Panc1 (cell line): ENCODE measurements at regions not wholly inside any gene's neighbourhood (a gene's known extent, or its start where the extent isn't known, plus 50 kb on each side); places are given as distances from the start of the nearest gene placed in this dataset.

Experiments
- ATAC-seq: fragments of 200-7000 bp; cut with Tn5 transposase; 2 replicates; pipeline ENCODE4 v1.9.1; 2020; ENCODE audit warnings: mild to moderate bottlenecking, moderate library complexity
- BruUV-seq: library from RNA; stranded (reverse); fragments of 400-500 nt; replicated peaks from 2 replicates; lab custom pipeline; 2021; lab: Mats Ljungman, UMichigan
- CTCF ChIA-PET: fragments of 300-600 bp; sonication (Branson Sonifier 250); formaldehyde crosslinking; loops from one replicate; lab custom pipeline; 2022; ENCODE audit warnings: antibody characterized with exemption; lab: Charles Lee
- POLR2A ChIA-PET: fragments of 300-600 bp; sonication (Branson Sonifier 250); formaldehyde crosslinking; loops from one replicate; lab custom pipeline; 2022; ENCODE audit warnings: antibody characterized with exemption; lab: Charles Lee
- DNase-seq: peaks from one replicate; pipeline ENCODE4 v3.0.0-alpha.2; 2010; ENCODE audit warnings: low read depth, low spot score
- H3K27ac ChIP-seq: 2 replicates; pipeline ENCODE4 v1.5.1; 2011; ENCODE audit warnings: mild to moderate bottlenecking, low read length, inconsistent platforms
- H3K27me3 ChIP-seq: fragments of 200-500 bp; sonication (Bioruptor generic); 2 replicates; pipeline ENCODE4 v1.6.0; 2014; ENCODE audit warnings: low read length, inconsistent platforms; ENCODE audit not compliant: control insufficient read depth, insufficient read depth
- H3K36me3 ChIP-seq: fragments of 200-500 bp; sonication (Bioruptor generic); 2 replicates; pipeline ENCODE4 v1.5.1; 2014; ENCODE audit warnings: inconsistent platforms, mild to moderate bottlenecking, low read length, moderate library complexity; ENCODE audit not compliant: control insufficient read depth, insufficient read depth
- H3K4me1 ChIP-seq: 2 replicates; pipeline ENCODE4 v1.5.1; 2011; ENCODE audit warnings: inconsistent platforms, mild to moderate bottlenecking, low read length, moderate library complexity; ENCODE audit not compliant: control insufficient read depth, insufficient read depth
- H3K4me3 ChIP-seq, 2 experiments: 2 replicates each; pipeline ENCODE4 v1.5.1; 2011 to 2012; ENCODE audit warnings: low read depth in 2 of 2, low read length in 2 of 2, mild to moderate bottlenecking in 2 of 2, inconsistent platforms in 1 of 2, moderate library complexity in 1 of 2
- H3K9me3 ChIP-seq: fragments of 200-500 bp; sonication (Bioruptor generic); 2 replicates; pipeline ENCODE4 v1.5.1; 2014; ENCODE audit warnings: low read depth, mild to moderate bottlenecking, inconsistent platforms, low read length, moderate library complexity; ENCODE audit not compliant: control insufficient read depth, insufficient read depth
- POLR2AphosphoS5 ChIP-seq: IDR thresholded peaks from 2 replicates; pipeline ENCODE4 v1.6.1; 2012; ENCODE audit warnings: mild to moderate bottlenecking, low read depth, low read length, moderate library complexity
- REST ChIP-seq, 2 experiments: IDR thresholded peaks; 2 replicates each; pipeline ENCODE4 v1.6.1; 2011 to 2012; ENCODE audit warnings: low read depth in 2 of 2, control low read depth in 1 of 2, low read length in 1 of 2, mild to moderate bottlenecking in 1 of 2, moderate library complexity in 1 of 2; ENCODE audit not compliant: insufficient read depth in 1 of 2
- SIN3A ChIP-seq: IDR thresholded peaks from 2 replicates; pipeline ENCODE4 v1.6.1; 2012; ENCODE audit warnings: low read depth, mild to moderate bottlenecking, low read length, moderate library complexity, borderline replicate concordance; ENCODE audit not compliant: insufficient read depth
- TCF7L2 ChIP-seq: IDR thresholded peaks from 2 replicates; pipeline ENCODE4 v1.6.1; 2011; ENCODE audit warnings: mild to moderate bottlenecking, low read depth, low read length, inconsistent platforms
- in situ Hi-C: cut with HindIII; loops from 2 replicates; pipeline ENCODE4 v1.10.0; 2016; ENCODE audit warnings: low sequenced_read_pairs, low pct_unique_long_range_greater_than_20kb
- intact Hi-C: fragments of 100-400 bp; cut with micrococcal nuclease; formaldehyde crosslinking; loops from one replicate; pipeline ENCODE4 v1.10.0; 2022; ENCODE audit not compliant: unreplicated experiment
- TF ChIP-seq, protein P1 (sequence below): fragments of 450-650 bp; IDR thresholded peaks from 2 replicates; pipeline ENCODE4 v1.5.1; 2017; ENCODE audit warnings: mild to moderate bottlenecking

GRCh38 chr2:609881-610280, 67.3 kb downstream of the TMEM18 start:
- intact Hi-C loops (no loop called here), in situ Hi-C loops (no loop called here)
- CTCF ChIA-PET, result no interaction called here
- no peaks in the 10 kb centered on the region for H3K36me3 ChIP-seq
- H3K27ac ChIP-seq, result no peak overlapping the region
- POLR2A ChIA-PET, result interaction anchor here (0.6 kb wide), 1 partner anchor 509 kb away, joined by 6 read pairs; no protein-coding TSS in a partner anchor
- ATAC-seq (no peak), DNase-seq (no peak)
- H3K4me3 ChIP-seq, result no peak overlapping the region
- no TSS peak for BruUV-seq
- no peaks in the 10 kb centered on the region for H3K27me3 ChIP-seq
- no peak for TF ChIP-seq REST (IDR thresholded peaks at IDR 0.05; ENCODE audit: insufficient read depth in 1 of 2, low read depth in 2 of 2, low read length in 1 of 2)
- H3K9me3 ChIP-seq, result no peaks in the 10 kb centered on the region
- no peaks in the 10 kb centered on the region for H3K4me1 ChIP-seq

DNA sequence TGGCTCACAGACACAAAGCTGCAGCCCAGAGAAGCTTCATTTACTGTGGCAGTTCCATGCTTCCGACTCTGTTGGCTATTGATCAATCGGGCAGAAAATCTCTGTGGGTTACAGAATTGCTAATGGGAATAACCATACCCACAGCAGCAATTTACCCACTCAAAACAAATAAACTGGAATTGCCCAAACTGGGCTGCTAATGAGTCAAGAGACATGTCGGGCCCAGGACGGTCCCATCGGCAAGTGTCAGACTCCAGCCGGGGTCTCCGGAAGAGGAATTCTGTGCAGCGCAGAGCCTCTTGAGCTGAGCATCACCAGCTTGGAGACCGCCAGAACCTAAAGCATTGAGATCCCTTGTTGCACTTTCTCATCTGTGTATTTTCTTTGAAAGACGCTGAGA, 67.8 kb downstream of the TMEM18 start:
- intact Hi-C loops, result no loop called here
- ATAC-seq, result no peak
- CTCF ChIA-PET, result no interaction called here
- Histone ChIP-seq H3K27me3 (no peaks in the 10 kb centered on the region), H3K9me3 (no peaks in the 10 kb centered on the region), H3K36me3 (no peaks in the 10 kb centered on the region), H3K4me1 (no peaks in the 10 kb centered on the region), H3K4me3 (no peak overlapping the region), H3K27ac (no peak overlapping the region)
- no peak for DNase-seq
- POLR2A ChIA-PET, result interaction anchor here (0.6 kb wide), 1 partner anchor 509 kb away, joined by 6 read pairs; no protein-coding TSS in a partner anchor
- in situ Hi-C loops, result no loop called here
- BruUV-seq, result no TSS peak
- TF ChIP-seq POLR2AphosphoS5, result no peak
- no peak for TF ChIP-seq REST (IDR thresholded peaks at IDR 0.05; ENCODE audit: insufficient read depth in 1 of 2, low read depth in 2 of 2, low read length in 1 of 2)
- TF ChIP-seq TCF7L2, result no peak
- no peak for TF ChIP-seq SIN3A

DNA sequence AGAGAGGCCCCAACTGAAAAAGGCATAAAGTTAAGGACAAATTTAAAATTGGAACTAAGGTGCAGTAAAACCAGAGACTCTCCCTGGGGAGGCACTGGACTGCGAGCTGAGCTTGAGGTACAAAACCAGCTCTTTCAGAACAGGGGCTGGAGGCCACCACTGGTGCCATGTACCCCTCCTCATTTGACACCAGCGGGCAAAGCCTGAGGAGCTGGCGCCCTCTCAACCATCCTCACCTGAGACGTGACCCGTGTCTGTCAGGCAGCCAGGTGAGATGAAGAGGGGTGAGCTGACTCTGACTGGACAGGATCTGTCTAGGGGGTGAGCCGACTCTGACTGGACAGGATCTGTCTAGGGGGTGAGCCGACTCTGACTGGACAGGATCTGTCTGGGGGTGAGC, 68.5 kb downstream of the TMEM18 start:
- in situ Hi-C loops, result no loop called here
- Histone ChIP-seq H3K27me3 (no peaks in the 10 kb centered on the region), H3K36me3 (no peaks in the 10 kb centered on the region), H3K9me3 (no peaks in the 10 kb centered on the region), H3K27ac (no peak overlapping the region), H3K4me3 (no peak overlapping the region), H3K4me1 (no peaks in the 10 kb centered on the region)
- ChIA-PET POLR2A (no interaction called here), CTCF (no interaction called here)
- no peak for ATAC-seq
- no peak for DNase-seq
- no TSS peak for BruUV-seq
- intact Hi-C loops, result no loop called here
- TF ChIP-seq POLR2AphosphoS5 (no peak), REST (IDR thresholded peaks at IDR 0.05; ENCODE audit: insufficient read depth in 1 of 2, low read depth in 2 of 2, low read length in 1 of 2) (no peak), SIN3A (no peak), TCF7L2 (no peak)
- TF ChIP-seq, protein P1, sequence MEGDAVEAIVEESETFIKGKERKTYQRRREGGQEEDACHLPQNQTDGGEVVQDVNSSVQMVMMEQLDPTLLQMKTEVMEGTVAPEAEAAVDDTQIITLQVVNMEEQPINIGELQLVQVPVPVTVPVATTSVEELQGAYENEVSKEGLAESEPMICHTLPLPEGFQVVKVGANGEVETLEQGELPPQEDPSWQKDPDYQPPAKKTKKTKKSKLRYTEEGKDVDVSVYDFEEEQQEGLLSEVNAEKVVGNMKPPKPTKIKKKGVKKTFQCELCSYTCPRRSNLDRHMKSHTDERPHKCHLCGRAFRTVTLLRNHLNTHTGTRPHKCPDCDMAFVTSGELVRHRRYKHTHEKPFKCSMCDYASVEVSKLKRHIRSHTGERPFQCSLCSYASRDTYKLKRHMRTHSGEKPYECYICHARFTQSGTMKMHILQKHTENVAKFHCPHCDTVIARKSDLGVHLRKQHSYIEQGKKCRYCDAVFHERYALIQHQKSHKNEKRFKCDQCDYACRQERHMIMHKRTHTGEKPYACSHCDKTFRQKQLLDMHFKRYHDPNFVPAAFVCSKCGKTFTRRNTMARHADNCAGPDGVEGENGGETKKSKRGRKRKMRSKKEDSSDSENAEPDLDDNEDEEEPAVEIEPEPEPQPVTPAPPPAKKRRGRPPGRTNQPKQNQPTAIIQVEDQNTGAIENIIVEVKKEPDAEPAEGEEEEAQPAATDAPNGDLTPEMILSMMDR, result no peak
